PFSK-1 (cell line): ENCODE measurements at regions not wholly inside any gene's neighbourhood (a gene's known extent, or its start where the extent isn't known, plus 50 kb on each side); places are given as distances from the start of the nearest gene placed in this dataset.

ENCODE experiments used
- SIN3A ChIP-seq: IDR thresholded peaks from 2 replicates; pipeline ENCODE4 v1.6.1; 2012; ENCODE audit warnings: mild to moderate bottlenecking, low read length, moderate library complexity, borderline replicate concordance; ENCODE audit not compliant: insufficient read depth
- TF ChIP-seq, protein P1 (sequence below), 2 experiments: IDR thresholded peaks; 2 replicates each; pipeline versions ENCODE4 v1.6.1 to v1.8.0; 2011 to 2012; ENCODE audit warnings: low read depth in 2 of 2, low read length in 2 of 2, control low read depth in 1 of 2, inconsistent platforms in 1 of 2, mild to moderate bottlenecking in 1 of 2, moderate library complexity in 1 of 2; ENCODE audit not compliant: insufficient read depth in 1 of 2

GRCh38 chr3:145536461-145536860, 624.5 kb downstream of the PLOD2 start:
- TF ChIP-seq, protein P1, sequence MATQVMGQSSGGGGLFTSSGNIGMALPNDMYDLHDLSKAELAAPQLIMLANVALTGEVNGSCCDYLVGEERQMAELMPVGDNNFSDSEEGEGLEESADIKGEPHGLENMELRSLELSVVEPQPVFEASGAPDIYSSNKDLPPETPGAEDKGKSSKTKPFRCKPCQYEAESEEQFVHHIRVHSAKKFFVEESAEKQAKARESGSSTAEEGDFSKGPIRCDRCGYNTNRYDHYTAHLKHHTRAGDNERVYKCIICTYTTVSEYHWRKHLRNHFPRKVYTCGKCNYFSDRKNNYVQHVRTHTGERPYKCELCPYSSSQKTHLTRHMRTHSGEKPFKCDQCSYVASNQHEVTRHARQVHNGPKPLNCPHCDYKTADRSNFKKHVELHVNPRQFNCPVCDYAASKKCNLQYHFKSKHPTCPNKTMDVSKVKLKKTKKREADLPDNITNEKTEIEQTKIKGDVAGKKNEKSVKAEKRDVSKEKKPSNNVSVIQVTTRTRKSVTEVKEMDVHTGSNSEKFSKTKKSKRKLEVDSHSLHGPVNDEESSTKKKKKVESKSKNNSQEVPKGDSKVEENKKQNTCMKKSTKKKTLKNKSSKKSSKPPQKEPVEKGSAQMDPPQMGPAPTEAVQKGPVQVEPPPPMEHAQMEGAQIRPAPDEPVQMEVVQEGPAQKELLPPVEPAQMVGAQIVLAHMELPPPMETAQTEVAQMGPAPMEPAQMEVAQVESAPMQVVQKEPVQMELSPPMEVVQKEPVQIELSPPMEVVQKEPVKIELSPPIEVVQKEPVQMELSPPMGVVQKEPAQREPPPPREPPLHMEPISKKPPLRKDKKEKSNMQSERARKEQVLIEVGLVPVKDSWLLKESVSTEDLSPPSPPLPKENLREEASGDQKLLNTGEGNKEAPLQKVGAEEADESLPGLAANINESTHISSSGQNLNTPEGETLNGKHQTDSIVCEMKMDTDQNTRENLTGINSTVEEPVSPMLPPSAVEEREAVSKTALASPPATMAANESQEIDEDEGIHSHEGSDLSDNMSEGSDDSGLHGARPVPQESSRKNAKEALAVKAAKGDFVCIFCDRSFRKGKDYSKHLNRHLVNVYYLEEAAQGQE (IDR thresholded peaks at IDR 0.05; ENCODE audit: insufficient read depth in 1 of 2, low read depth in 2 of 2, low read length in 2 of 2) = no peak
- no peak for TF ChIP-seq SIN3A
